Gastrocnemius medialis (tissue), 4 donors: ENCODE measurements at regions not wholly inside any gene's neighbourhood (a gene's known extent, or its start where the extent isn't known, plus 50 kb on each side); places are given as distances from the start of the nearest gene placed in this dataset.

ENCODE experiments used
- ATAC-seq, 2 donors: fragments of 150-250 bp; one replicate each; pipeline ENCODE4 v1.9.1; 2016
- DNase-seq, 2 donors: peaks; one replicate each; pipeline ENCODE4 v3.0.0-alpha.2; 2019
- H3K27ac ChIP-seq, 4 donors: fragments of 200-600 bp; sonication (generic); 1 replicate in 1 of 4; 2 replicates in 3 of 4; pipeline ENCODE4 v1.5.1; 2016 to 2018; ENCODE audit warnings: mild to moderate bottlenecking in 2 of 4, moderate library complexity in 1 of 4
- H3K27me3 ChIP-seq, 3 donors: fragments of 200-600 bp; sonication (generic) in 2 of 3; 1 replicate in 1 of 3; 2 replicates in 2 of 3; pipeline versions ENCODE4 v1.5.1 to v1.6.0; 2016 to 2019; ENCODE audit warnings: mild to moderate bottlenecking in 1 of 3, moderate library complexity in 1 of 3
- H3K36me3 ChIP-seq, 2 donors: fragments of 200-600 bp; sonication (generic) in 1 of 2; one replicate each; pipeline ENCODE4 v1.5.1; 2017 to 2018
- H3K4me1 ChIP-seq, 2 donors: fragments of 200-600 bp; sonication (generic) in 1 of 2; one replicate each; pipeline ENCODE4 v1.5.1; 2016 to 2017; ENCODE audit warnings: mild to moderate bottlenecking in 2 of 2
- H3K4me3 ChIP-seq, 4 donors: fragments of 200-600 bp; sonication (generic) in 3 of 4; 1 replicate in 1 of 4; 2 replicates in 3 of 4; pipeline ENCODE4 v1.5.1; 2016 to 2019; ENCODE audit warnings: mild to moderate bottlenecking in 2 of 4
- H3K9me3 ChIP-seq, 3 donors: fragments of 200-600 bp; sonication (generic) in 2 of 3; 1 replicate in 1 of 3; 2 replicates in 2 of 3; pipeline ENCODE4 v1.5.1; 2016 to 2019
- POLR2A ChIP-seq, 2 donors: fragments of 450-650 bp; IDR thresholded peaks; one replicate each; pipeline ENCODE4 v1.6.1; 2017; ENCODE audit warnings: antibody characterized with exemption in 2 of 2, mild to moderate bottlenecking in 2 of 2, moderate library complexity in 2 of 2
- in situ Hi-C, 4 donors: fragments of 200-750 bp; cut with MboI; loops; one replicate each; pipeline versions ENCODE4 v1.15.0 to v1.8.0; 2017; ENCODE audit warnings: low sequenced_read_pairs in 4 of 4
- intact Hi-C: fragments of 100-400 bp; cut with DNase I; formaldehyde crosslinking; loops from one replicate; pipeline ENCODE4 v1.15.1; 2023; ENCODE audit warnings: low total_unique reads
- TF ChIP-seq, protein P1 (sequence below), 5 experiments: fragments of 450-650 bp in 3 of 5; fragments of 200-600 bp in 2 of 5; sonication (generic) in 2 of 5; IDR thresholded peaks in 4 of 5; conservative IDR thresholded peaks in 1 of 5; 1 replicate in 4 of 5; 2 replicates in 1 of 5; pipeline ENCODE4 v1.5.1; 2016 to 2019; ENCODE audit warnings: antibody characterized with exemption in 5 of 5, mild to moderate bottlenecking in 3 of 5, moderate library complexity in 3 of 5

DNA sequence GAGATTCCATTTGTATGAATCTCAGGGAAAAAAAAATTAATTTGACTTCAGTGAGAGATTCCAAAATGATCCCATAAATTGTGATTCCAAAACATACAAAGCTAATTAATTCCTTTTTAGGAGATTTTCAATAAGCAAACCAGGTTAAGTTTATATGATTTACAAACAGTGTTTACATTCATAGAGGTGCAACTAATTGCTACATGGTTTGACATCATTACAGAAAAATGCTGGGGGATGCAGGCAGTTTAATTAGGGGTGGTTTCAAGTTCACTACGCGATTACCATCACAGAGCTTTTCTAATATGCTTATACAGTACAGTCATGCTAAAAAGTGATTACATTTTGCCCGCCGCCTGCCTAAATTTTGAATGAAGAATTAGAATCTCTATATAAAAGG is 143.2 kb upstream of the MGMT start:
- intact Hi-C loops (no loop called here), in situ Hi-C loops (no loop called here)

DNA sequence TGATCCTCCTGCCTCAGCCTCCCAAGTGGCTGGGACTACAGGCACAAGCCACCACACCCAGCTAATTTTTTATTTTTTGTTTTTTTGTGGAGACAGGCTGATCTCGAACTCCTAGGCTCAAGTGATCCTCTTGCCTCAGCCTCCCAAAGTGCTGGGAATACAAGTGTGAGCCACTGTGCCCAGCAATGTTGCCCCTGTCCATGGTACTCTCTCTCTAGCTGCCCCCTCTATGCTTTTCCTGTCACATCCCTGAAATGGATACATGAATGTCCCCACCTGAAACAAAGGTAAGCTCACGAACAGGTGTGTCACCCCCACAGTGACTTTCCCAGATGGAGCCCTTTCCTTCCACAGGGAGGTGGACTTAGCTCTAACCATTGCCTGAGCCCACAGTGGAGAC is 141.1 kb upstream of the MGMT start:
- in situ Hi-C loops, result no loop called here
- intact Hi-C loops, result no loop called here

More for the DNA sequence above, 143.2 kb upstream of the MGMT start:
- Histone ChIP-seq H3K27me3 (no peaks in the 10 kb centered on the region), H3K36me3 (no peaks in the 10 kb centered on the region), H3K4me3 (no peak overlapping the region), H3K9me3 (no peaks in the 10 kb centered on the region), H3K27ac (no peak overlapping the region), H3K4me1 (no peaks in the 10 kb centered on the region)
- DNase-seq (no peak), ATAC-seq (no peak)
- no peak for TF ChIP-seq POLR2A (IDR thresholded peaks at IDR 0.05)
- TF ChIP-seq, protein P1, sequence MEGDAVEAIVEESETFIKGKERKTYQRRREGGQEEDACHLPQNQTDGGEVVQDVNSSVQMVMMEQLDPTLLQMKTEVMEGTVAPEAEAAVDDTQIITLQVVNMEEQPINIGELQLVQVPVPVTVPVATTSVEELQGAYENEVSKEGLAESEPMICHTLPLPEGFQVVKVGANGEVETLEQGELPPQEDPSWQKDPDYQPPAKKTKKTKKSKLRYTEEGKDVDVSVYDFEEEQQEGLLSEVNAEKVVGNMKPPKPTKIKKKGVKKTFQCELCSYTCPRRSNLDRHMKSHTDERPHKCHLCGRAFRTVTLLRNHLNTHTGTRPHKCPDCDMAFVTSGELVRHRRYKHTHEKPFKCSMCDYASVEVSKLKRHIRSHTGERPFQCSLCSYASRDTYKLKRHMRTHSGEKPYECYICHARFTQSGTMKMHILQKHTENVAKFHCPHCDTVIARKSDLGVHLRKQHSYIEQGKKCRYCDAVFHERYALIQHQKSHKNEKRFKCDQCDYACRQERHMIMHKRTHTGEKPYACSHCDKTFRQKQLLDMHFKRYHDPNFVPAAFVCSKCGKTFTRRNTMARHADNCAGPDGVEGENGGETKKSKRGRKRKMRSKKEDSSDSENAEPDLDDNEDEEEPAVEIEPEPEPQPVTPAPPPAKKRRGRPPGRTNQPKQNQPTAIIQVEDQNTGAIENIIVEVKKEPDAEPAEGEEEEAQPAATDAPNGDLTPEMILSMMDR (IDR thresholded peaks at IDR 0.05 in 4 of 5, conservative IDR thresholded peaks at IDR 0.05 in 1 of 5), result no peak

DNA sequence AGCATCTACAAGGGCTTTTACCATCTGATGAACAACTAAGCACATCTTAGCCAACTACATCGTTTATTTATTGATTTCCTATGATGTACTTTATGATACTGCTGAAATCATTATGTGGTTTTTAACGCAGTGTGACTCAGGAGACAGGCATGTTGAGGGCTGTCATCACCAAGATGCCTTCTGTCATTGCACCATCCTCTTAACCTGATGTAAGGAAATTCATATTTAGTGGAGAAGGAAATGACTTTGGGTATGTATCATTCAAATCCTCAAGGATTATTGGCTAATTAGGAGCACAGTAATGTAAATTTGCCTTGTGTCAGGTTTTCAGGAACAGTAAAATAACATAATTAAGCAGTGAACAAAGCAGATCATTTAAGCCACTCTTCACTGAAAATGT is 138.5 kb upstream of the MGMT start:
- intact Hi-C loops (no loop called here), in situ Hi-C loops (no loop called here)
- Histone ChIP-seq H3K27ac (no peak overlapping the region), H3K9me3 (no peaks in the 10 kb centered on the region), H3K4me1 (no peaks in the 10 kb centered on the region), H3K36me3 (no peaks in the 10 kb centered on the region), H3K4me3 (no peak overlapping the region), H3K27me3 (no peaks in the 10 kb centered on the region)
- no peak for TF ChIP-seq POLR2A (IDR thresholded peaks at IDR 0.05)
- TF ChIP-seq, protein P1 (IDR thresholded peaks at IDR 0.05 in 4 of 5, conservative IDR thresholded peaks at IDR 0.05 in 1 of 5), result no peak
- ATAC-seq, result no peak
- DNase-seq, result no peak

More for the DNA sequence above, 141.1 kb upstream of the MGMT start:
- no peaks in the 10 kb centered on the region for H3K9me3 ChIP-seq
- no peak overlapping the region for H3K4me3 ChIP-seq
- TF ChIP-seq, protein P1 (IDR thresholded peaks at IDR 0.05 in 4 of 5, conservative IDR thresholded peaks at IDR 0.05 in 1 of 5), result no peak
- no peak for TF ChIP-seq POLR2A (IDR thresholded peaks at IDR 0.05)
- no peaks in the 10 kb centered on the region for H3K4me1 ChIP-seq
- ATAC-seq (no peak), DNase-seq (no peak)
- H3K27me3 ChIP-seq, result no peaks in the 10 kb centered on the region
- no peak overlapping the region for H3K27ac ChIP-seq
- H3K36me3 ChIP-seq, result no peaks in the 10 kb centered on the region

DNA sequence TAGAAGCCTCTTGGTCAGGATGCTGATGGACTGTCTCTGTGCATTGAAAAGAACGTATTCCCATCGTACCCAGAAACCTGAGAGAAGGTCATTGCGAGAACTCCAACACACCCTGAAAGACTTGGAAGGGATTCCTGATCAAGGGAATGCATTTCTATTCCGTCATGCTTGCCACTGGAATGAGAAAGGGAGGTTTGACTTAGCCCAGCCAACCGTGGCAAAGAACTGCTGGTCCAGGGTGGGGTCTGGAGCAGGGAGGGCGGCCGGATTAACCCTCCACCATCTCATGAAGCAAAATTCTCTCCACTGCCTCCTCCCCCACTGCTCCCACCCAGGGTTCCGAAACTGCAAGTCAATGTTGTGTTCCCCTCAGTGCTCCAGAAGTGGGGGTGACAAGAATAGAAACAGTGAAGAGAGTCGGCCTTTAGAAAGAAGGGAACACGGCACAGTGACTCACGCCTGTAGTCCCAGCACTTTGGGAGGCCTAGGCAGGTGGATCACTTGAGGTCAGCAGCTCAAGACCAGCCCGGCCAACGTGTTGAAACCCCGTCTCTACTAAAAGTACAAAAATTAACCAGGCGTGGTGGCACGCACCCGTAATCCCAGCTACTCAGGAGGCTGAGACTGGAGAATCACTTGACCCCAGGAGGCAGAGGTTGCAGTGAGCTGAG is 137.5 kb upstream of the MGMT start:
- ATAC-seq (no peak), DNase-seq (no peak)
- TF ChIP-seq POLR2A (IDR thresholded peaks at IDR 0.05), result no peak
- TF ChIP-seq, protein P1 (IDR thresholded peaks at IDR 0.05 in 4 of 5, conservative IDR thresholded peaks at IDR 0.05 in 1 of 5), result no peak
- H3K4me3 ChIP-seq, result no peak overlapping the region
- no peaks in the 10 kb centered on the region for H3K4me1 ChIP-seq
- H3K27me3 ChIP-seq, result no peaks in the 10 kb centered on the region
- no peaks in the 10 kb centered on the region for H3K36me3 ChIP-seq
- H3K27ac ChIP-seq, result no peak overlapping the region
- in situ Hi-C loops (loop anchor here in 2 of 4 donors (10.0 kb wide), 1 partner anchor 295 kb away; no protein-coding TSS in a partner anchor), intact Hi-C loops (loop anchor here (10.0 kb wide), 1 partner anchor 295 kb away; no protein-coding TSS in a partner anchor)
- no peaks in the 10 kb centered on the region for H3K9me3 ChIP-seq
